Peyer's patch (tissue), 4 donors: ENCODE measurements at regions not wholly inside any gene's neighbourhood (a gene's known extent, or its start where the extent isn't known, plus 50 kb on each side); places are given as distances from the start of the nearest gene placed in this dataset.

Experiments
- DNase-seq, 3 donors: peaks; one replicate each; pipeline ENCODE4 v3.0.0-alpha.2; 2017 to 2019
- H3K27ac ChIP-seq, 4 donors: fragments of 200-600 bp; sonication (generic); one replicate each; pipeline ENCODE4 v1.5.1; 2016 to 2019
- H3K27me3 ChIP-seq, 2 donors: fragments of 200-600 bp; sonication (generic); one replicate each; pipeline ENCODE4 v1.5.1; 2019
- H3K36me3 ChIP-seq, 3 donors: fragments of 200-600 bp; sonication (generic); one replicate each; pipeline ENCODE4 v1.5.1; 2016 to 2019
- H3K4me1 ChIP-seq, 4 donors: fragments of 200-600 bp; sonication (generic); one replicate each; pipeline ENCODE4 v1.5.1; 2016 to 2019
- H3K4me3 ChIP-seq, 4 donors: fragments of 200-600 bp; sonication (generic); 1 replicate in 3 of 4; 2 replicates in 1 of 4; pipeline ENCODE4 v1.5.1; 2016 to 2019; ENCODE audit warnings: mild to moderate bottlenecking in 1 of 4
- H3K9me3 ChIP-seq, 4 donors: fragments of 200-600 bp; sonication (generic); one replicate each; pipeline ENCODE4 v1.5.1; 2016 to 2019; ENCODE audit warnings: mild to moderate bottlenecking in 1 of 4
- CTCF ChIP-seq, 6 experiments: fragments of 450-650 bp in 4 of 6; fragments of 200-600 bp in 2 of 6; sonication (generic) in 1 of 6; IDR thresholded peaks; one replicate each; pipeline ENCODE4 v1.5.1; 2017 to 2019; ENCODE audit warnings: antibody characterized with exemption in 6 of 6, mild to moderate bottlenecking in 3 of 6, moderate library complexity in 1 of 6
- POLR2A ChIP-seq, 2 donors: fragments of 450-650 bp; IDR thresholded peaks; one replicate each; pipeline ENCODE4 v1.5.1; 2017; ENCODE audit warnings: antibody characterized with exemption in 2 of 2, mild to moderate bottlenecking in 2 of 2, moderate library complexity in 2 of 2

GRCh38 chr9:29656641-29657406 is 2083.5 kb upstream of the C9orf72 start:
- DNase-seq, result no peak
- Histone ChIP-seq H3K36me3 (no peaks in the 10 kb centered on the region), H3K4me1 (no peaks in the 10 kb centered on the region), H3K4me3 (no peak overlapping the region), H3K27me3 (no peaks in the 10 kb centered on the region), H3K9me3 (no peaks in the 10 kb centered on the region), H3K27ac (no peak overlapping the region)
- TF ChIP-seq POLR2A (IDR thresholded peaks at IDR 0.05), result no peak
- TF ChIP-seq CTCF (IDR thresholded peaks at IDR 0.05), result no peak

- no peaks in the 10 kb centered on the region for H3K4me1 ChIP-seq
- H3K27me3 ChIP-seq, result no peaks in the 10 kb centered on the region
- no peak for TF ChIP-seq POLR2A (IDR thresholded peaks at IDR 0.05)
- H3K27ac ChIP-seq, result no peak overlapping the region
- H3K4me3 ChIP-seq, result no peak overlapping the region
- no peaks in the 10 kb centered on the region for H3K9me3 ChIP-seq
- DNase-seq, result no peak
- no peaks in the 10 kb centered on the region for H3K36me3 ChIP-seq
Observed at GRCh38 chr9:29657821-29658220, 2084.5 kb upstream of the C9orf72 start.

- Histone ChIP-seq H3K4me3 (no peak overlapping the region), H3K9me3 (no peaks in the 10 kb centered on the region), H3K27ac (no peak overlapping the region), H3K4me1 (no peaks in the 10 kb centered on the region), H3K36me3 (no peaks in the 10 kb centered on the region), H3K27me3 (no peaks in the 10 kb centered on the region)
- TF ChIP-seq POLR2A (IDR thresholded peaks at IDR 0.05) (no peak), CTCF (IDR thresholded peaks at IDR 0.05) (no peak)
- no peak for DNase-seq
Observed at GRCh38 chr9:29659014-29659413, 2085.7 kb upstream of the C9orf72 start.

GRCh38 chr9:29659736-29660135 is 2086.5 kb upstream of the C9orf72 start:
- Histone ChIP-seq H3K27ac (no peak overlapping the region), H3K36me3 (no peaks in the 10 kb centered on the region), H3K4me1 (no peaks in the 10 kb centered on the region), H3K4me3 (no peak overlapping the region), H3K27me3 (no peaks in the 10 kb centered on the region), H3K9me3 (no peaks in the 10 kb centered on the region)
- TF ChIP-seq CTCF (IDR thresholded peaks at IDR 0.05) (no peak), POLR2A (IDR thresholded peaks at IDR 0.05) (no peak)
- DNase-seq, result no peak

GRCh38 chr9:29668732-29669131 is 2095.5 kb upstream of the C9orf72 start:
- DNase-seq, result no peak
- Histone ChIP-seq H3K4me3 (no peak overlapping the region), H3K27ac (no peak overlapping the region), H3K9me3 (no peaks in the 10 kb centered on the region), H3K36me3 (no peaks in the 10 kb centered on the region), H3K27me3 (no peaks in the 10 kb centered on the region), H3K4me1 (no peaks in the 10 kb centered on the region)
- TF ChIP-seq CTCF (IDR thresholded peaks at IDR 0.05) (no peak), POLR2A (IDR thresholded peaks at IDR 0.05) (no peak)

GRCh38 chr9:29669613-29670012 is 2096.3 kb upstream of the C9orf72 start:
- TF ChIP-seq POLR2A (IDR thresholded peaks at IDR 0.05), result no peak
- no peak for TF ChIP-seq CTCF (IDR thresholded peaks at IDR 0.05)

More at GRCh38 chr9:29669613-29670012, 2096.3 kb upstream of the C9orf72 start:
- Histone ChIP-seq H3K9me3 (no peaks in the 10 kb centered on the region), H3K4me1 (no peaks in the 10 kb centered on the region), H3K27ac (no peak overlapping the region), H3K4me3 (no peak overlapping the region), H3K27me3 (no peaks in the 10 kb centered on the region), H3K36me3 (no peaks in the 10 kb centered on the region)
- no peak for DNase-seq
